Germinal center (tissue), 1 donor: ENCODE measurements at regions not wholly inside any gene's neighbourhood (a gene's known extent, or its start where the extent isn't known, plus 50 kb on each side); places are given as distances from the start of the nearest gene placed in this dataset.

ENCODE experiments used
- DNase-seq: peaks from one replicate; pipeline ENCODE4 v3.0.0; 2012; ENCODE audit warnings: mixed read lengths, low spot score

GRCh38 chr1:104825401-104825800 is 1075.7 kb downstream of the AMY1C start:
- DNase-seq = no peak

GRCh38 chr1:104830534-104830933 is 1080.8 kb downstream of the AMY1C start:
- no peak for DNase-seq

DNA sequence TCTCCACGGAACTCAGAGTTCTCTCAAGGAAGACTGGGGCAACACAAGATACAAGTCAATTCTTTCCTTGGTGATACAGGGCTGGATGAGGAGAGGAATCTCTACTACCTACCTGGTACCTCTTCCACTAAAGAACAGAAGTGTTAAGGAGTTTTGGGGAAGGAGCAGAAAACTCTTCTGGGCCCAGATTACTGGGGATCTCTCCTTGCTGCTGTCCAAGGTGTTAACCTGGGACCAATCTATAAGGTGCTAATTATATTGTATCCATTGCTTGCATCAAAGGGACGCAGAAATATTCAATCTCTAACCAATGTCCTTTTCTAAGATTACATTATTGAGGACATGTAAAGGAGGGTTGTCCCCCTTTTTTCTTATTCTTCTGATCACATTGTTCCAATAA is 1102.5 kb downstream of the AMY1C start:
- DNase-seq = no peak

DNA sequence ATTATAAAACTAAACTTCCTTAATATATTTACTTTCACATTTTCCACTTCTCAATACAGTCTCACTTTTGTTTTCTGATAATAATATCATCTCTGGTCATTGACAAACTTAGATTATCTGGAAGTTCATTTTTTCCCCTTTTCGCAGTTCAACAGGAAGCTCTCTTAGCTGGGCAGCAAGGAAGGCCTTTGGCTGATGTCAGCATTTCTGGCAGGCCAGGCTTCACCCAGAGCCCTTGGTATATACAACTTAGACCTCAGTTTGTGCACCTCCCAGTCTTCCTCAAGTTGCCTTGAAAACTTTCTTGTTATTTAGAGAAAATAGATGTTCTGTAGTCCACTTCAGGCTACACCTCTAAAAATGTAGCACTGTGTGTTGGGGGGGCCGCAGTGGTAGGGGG is 1103.6 kb downstream of the AMY1C start:
- DNase-seq = no peak

DNA sequence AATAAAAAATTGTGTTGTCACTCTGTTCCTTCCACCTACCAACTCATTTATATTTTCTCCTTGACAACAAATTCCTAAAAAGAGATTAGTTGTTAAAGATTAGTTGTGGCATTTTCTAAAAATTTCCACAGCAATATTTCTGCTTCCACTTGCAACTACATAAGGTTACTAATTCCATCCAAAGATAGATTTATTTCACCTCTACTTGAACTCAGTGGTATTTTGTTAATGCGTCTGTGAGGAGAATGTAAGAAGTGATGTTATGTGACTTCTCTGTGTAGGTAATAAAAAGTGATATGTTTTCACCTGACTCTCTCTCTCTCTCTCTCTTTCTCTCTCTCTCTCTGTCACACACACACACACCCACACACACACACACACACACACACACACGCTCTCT is 1104.8 kb downstream of the AMY1C start:
- DNase-seq = no peak

- DNase-seq = no peak
Measured at GRCh38 chr1:104855550-104855949, 1105.9 kb downstream of the AMY1C start.

DNA sequence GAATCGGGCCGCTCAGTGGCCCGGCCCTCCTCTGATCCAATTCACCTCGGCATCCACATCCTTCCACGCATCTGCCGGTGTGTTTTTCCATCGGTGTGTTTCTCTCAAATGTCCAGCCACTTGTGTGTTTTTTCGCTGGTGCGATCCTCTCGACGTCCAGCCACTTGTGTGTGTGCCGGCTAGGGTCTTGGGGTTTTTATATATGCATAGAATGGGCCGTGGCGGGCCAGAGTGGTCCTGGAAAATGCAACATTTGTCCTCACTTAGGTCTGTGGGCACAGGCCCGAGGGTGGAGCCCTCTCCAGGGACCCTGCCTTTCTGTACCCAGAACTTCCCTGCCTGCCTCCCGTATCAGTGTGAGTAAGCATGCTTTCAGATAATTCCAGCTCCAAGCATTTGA is 1106.4 kb downstream of the AMY1C start:
- DNase-seq = no peak

DNA sequence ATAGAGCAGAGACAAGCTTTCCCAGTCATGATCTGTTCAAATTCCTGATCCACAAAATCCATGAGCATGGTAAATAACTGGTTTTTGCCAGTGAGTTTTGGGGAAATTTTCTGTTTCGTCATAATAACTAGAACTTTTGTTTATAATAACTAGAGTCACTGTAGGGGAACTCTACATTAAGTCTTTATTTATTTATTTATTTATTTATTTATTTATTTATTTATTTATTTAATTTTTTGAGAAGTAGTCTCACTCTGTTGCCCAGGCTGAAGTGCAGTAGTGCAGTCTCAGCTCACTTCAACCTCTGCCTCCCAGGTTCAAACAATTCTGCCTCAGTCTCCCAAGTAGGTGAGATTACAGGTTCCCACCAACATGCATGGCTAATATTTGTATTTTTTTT is 1106.8 kb downstream of the AMY1C start:
- DNase-seq = no peak

DNA sequence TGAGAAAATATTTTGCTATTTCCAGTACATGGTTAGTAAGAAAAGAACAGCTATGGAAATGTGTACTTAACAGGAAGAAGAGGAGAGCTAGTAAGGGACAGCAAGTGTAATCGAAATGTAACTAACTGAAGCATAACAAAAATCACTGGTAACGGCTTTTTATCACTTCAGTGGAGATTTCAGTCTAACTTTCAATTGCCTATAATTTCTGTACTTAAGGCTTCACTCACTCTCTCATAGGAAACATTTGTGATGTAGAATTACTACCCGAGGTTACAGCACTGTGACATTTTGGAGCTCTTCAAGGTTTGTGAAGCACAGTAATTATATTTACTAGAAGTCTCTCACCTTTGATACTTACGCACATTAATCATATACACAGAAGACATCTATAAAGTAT is 1119.1 kb downstream of the AMY1C start:
- DNase-seq = no peak

DNA sequence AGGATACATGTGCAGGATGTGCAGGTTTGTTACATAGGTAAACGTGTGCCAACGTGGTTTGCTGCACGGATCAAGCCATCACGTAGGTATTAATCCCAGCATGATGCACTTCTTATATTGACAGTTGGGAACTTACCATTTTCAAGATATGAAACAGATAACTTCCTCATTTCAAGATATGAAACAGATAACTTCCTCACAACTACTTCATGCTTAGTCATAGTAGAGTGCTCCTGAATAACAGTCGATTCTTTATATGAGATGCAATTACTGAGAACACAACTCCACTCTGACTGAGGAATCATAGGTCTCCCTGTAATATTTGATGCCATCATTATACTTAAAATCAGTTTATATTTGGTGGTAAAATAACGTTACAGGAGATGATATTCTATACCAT is 1124.3 kb downstream of the AMY1C start:
- DNase-seq = peak; percentile 3

- no peak for DNase-seq
Measured at GRCh38 chr1:104878203-104878909, 1128.7 kb downstream of the AMY1C start.

DNA sequence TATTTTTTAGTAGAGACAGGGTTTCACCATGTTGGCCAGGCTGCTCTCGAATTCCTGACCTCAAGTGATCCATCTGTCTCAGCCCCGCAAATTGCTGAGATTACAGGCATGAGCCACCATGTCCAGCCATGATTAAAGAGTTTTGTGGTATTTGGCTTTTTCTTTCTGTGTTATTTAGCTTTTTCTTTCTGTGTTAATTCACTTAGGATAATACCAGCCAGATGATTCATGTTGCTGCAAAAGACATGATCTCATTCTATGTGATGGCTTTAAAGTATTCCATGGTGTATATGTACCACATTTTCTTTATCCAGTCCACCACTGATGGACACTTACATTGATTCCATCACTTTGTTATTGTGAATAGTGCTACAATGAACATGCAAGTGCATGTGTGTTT is 1135.2 kb downstream of the AMY1C start:
- DNase-seq = no peak

GRCh38 chr1:104905322-104905721 is 1155.6 kb downstream of the AMY1C start:
- DNase-seq = no peak

DNA sequence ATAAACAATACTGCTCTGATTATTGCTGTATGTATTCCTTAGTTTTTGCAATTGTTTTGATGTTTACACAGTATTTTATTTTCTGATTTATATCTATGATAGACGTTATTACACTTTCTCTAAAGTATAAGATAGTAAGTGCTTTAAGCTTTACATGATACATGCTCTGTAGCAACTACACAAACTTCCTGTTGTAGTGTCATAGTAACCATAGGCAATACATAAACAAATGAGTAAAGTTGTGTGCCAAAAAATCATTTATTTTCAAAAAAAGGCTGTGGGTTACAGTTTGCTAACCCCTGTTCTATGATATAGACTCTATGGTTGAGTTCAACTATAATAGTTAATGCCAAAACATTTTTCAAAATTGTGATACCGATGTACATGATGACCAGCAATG is 1156.4 kb downstream of the AMY1C start:
- DNase-seq = no peak

DNA sequence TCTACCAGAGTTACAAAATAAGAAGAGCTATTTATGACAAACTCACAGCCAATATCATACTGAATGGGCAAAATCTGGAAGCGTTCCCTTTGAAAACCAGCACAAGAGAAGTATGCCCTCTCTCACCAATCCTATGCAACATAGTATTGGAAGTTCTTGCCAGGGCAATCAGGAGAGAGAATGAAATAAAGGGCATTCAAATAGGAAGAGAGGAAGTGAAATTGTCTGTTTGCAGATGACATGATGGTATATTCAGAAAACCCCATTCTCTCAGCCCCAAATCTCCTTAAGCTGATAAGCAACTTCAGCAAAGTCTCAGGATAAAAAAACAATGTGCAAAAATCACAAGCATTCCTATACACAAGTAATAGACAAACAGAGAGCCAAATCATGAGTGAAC is 1169.5 kb downstream of the AMY1C start:
- no peak for DNase-seq

- no peak for DNase-seq
Measured at GRCh38 chr1:104921525-104921924, 1171.8 kb downstream of the AMY1C start.

DNA sequence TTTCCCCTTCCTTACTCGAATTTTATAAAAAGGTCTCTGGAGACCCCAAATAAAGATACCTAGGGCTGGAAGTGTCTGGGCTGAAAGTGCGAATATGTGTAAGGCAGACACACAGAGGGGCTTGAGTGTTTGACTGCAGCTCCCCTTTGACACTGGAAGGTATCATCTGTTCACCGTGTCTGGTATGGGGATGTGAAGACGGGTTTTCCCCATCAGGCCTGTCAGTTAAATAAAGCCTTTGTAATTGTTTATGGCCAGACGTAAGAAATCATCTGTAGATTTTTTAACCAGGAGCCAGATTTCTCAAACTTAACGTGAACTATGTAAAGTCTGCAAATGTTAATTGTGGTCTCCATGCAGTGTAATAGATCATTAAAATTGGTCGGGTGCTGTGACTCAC is 1173.4 kb downstream of the AMY1C start:
- DNase-seq = no peak

DNA sequence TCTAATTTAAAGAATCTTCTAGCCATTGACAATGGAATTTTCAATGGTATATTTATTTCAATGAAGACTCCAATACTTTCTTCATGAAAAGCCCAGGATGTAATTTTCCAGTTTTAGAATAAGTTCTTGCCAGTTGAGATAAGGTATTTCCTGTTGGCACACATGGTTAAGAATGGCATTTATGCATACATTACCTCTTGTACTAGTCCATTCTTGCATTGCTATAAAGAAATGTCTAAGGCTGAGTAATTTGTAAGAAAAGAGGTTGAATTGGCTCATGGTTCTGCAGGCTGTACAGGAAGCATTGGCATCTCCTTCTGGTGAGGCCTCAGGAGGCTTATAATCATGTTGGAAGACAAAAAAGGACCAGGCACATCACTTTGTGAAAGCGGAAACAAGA is 1179.6 kb downstream of the AMY1C start:
- DNase-seq = no peak

- peak; percentile 18 for DNase-seq
Measured at GRCh38 chr1:104932030-104932915, 1182.6 kb downstream of the AMY1C start.

- DNase-seq = peak; percentile 33
Measured at GRCh38 chr1:104932949-104933679, 1183.4 kb downstream of the AMY1C start.

DNA sequence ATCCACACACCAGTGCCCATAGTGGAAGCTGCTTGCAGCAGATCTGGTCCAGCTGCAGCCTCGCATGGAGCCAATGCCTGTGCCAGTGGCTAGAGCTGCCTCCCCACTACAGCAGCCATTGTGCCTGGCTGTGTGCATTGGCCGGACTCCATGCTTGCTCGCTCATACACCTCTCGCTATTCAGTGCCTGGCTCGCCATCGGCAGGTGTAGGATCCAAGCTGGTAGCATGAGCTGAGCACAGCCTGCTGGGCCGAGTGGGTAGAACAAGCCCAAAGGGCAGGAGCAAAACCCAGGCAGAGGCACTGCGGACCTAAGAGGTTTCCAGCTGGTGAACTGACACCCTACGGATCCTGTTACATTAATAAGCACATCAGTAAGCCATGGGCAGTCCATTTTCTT is 1184.1 kb downstream of the AMY1C start:
- no peak for DNase-seq

DNA sequence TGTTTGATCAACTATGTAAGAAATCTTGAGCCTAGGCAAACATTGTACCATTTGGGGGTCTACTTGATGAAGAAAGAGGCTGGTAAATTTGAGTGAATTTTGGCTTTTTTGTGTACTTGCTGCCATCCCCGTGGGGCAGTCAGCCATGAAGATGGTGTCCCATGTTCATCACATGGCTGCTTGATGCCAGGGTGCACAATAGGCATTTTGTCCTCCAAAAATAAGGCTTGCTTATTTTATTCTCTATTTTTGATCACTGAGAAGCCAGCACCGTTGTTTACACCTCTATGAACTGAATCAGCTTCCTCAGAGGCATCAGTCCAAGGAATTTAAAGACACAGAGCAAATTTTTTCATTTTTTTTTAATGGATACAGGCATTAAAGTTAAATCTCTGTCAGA is 1195.7 kb downstream of the AMY1C start:
- no peak for DNase-seq
